Natural killer cell (primary cell): ENCODE measurements at regions not wholly inside any gene's neighbourhood (a gene's known extent, or its start where the extent isn't known, plus 50 kb on each side); places are given as distances from the start of the nearest gene placed in this dataset.

ENCODE experiments used
- ATAC-seq, 3 donors: fragments of 150-1000 bp in 2 of 3; fragments of 200-7000 bp in 1 of 3; cut with Tn5 transposase; 1 replicate in 1 of 3; 2 replicates in 2 of 3; pipeline ENCODE4 v1.10.0; 2021; ENCODE audit warnings: mild to moderate bottlenecking in 2 of 3, moderate library complexity in 2 of 3
- DNase-seq, 2 donors: peaks; one replicate each; pipeline versions ENCODE4 v3.0.0 to v3.0.0-alpha.2; 2013 to 2021; ENCODE audit warnings: mixed read lengths in 1 of 2
- H3K27ac ChIP-seq: one replicate; pipeline ENCODE4 v1.5.1; 2013; ENCODE audit warnings: mild to moderate bottlenecking, low read length
- H3K27me3 ChIP-seq: one replicate; pipeline ENCODE4 v1.6.1; 2013; ENCODE audit warnings: low read length; ENCODE audit not compliant: control insufficient read depth, insufficient read depth
- H3K36me3 ChIP-seq: one replicate; pipeline ENCODE4 v1.6.1; 2013; ENCODE audit warnings: low read length; ENCODE audit not compliant: control insufficient read depth, insufficient read depth
- H3K4me1 ChIP-seq: one replicate; pipeline ENCODE4 v1.6.1; 2013; ENCODE audit warnings: low read length; ENCODE audit not compliant: control insufficient read depth, insufficient read depth
- H3K4me3 ChIP-seq: one replicate; pipeline ENCODE4 v1.5.1; 2013; ENCODE audit warnings: low read length
- H3K9me3 ChIP-seq: one replicate; pipeline ENCODE4 v1.6.1; 2013; ENCODE audit warnings: low read length; ENCODE audit not compliant: control insufficient read depth, insufficient read depth
- H3K27ac Mint-ChIP-seq, 2 donors: one replicate each; pipeline ENCODE4 v1.8.0; 2022; ENCODE audit warnings: mild to moderate bottlenecking in 2 of 2, mixed read lengths in 2 of 2, moderate library complexity in 1 of 2
- H3K27me3 Mint-ChIP-seq, 2 donors: one replicate each; pipeline ENCODE4 v1.8.0; 2022; ENCODE audit warnings: low read depth in 2 of 2, mixed read lengths in 2 of 2
- H3K36me3 Mint-ChIP-seq: one replicate; pipeline ENCODE4 v1.8.0; 2022; ENCODE audit warnings: mixed read lengths
- H3K4me1 Mint-ChIP-seq, 2 donors: one replicate each; pipeline ENCODE4 v1.8.0; 2022; ENCODE audit warnings: mixed read lengths in 2 of 2
- H3K4me3 Mint-ChIP-seq: one replicate; pipeline ENCODE4 v1.8.0; 2022; ENCODE audit warnings: mild to moderate bottlenecking, moderate library complexity, mixed read lengths
- H3K9me3 Mint-ChIP-seq, 2 donors: one replicate each; pipeline ENCODE4 v1.8.0; 2022; ENCODE audit warnings: mixed read lengths in 2 of 2
- WGBS: methylation state at CpG from one replicate; pipeline ENCODE4 v1.1.7; 2013; ENCODE audit warnings: missing lambda C conversion rate; ENCODE audit not compliant: insufficient coverage; 5-methylcytosine and 5-hydroxymethylcytosine counted together
- intact Hi-C: fragments of 100-400 bp; cut with micrococcal nuclease; formaldehyde crosslinking; loops from one replicate; pipeline ENCODE4 v1.14.2; 2022
- TF ChIP-seq, protein P1 (sequence below): fragments of 200-600 bp; IDR thresholded peaks from one replicate; pipeline ENCODE4 v1.8.0; 2022; ENCODE audit warnings: antibody characterized with exemption

DNA sequence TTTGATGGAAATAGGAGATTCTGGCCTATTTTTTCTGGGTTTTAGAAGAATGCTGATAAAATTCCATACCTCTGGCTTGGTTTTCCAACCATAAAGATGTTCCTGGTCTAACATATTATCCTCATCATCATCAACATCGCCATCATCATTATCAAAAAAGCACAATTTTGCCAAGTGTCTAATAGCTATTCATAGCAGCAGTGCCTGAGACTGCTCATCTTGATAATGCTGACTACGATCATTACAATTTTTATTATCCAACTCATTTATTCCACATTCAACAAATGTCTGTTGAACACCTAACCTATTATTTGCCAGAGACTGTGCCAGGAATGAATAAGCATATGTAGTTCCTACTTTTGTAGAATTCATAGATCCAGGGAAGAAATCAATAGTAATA is 303.5 kb upstream of the GATB start:
- intact Hi-C loops = no loop called here
- H3K36me3 Mint-ChIP-seq = no peaks in the 10 kb centered on the region
- peaks cover 0 to 3% of the 10 kb centered on the region in 2 donors for H3K9me3 Mint-ChIP-seq
- TF ChIP-seq, protein P1, sequence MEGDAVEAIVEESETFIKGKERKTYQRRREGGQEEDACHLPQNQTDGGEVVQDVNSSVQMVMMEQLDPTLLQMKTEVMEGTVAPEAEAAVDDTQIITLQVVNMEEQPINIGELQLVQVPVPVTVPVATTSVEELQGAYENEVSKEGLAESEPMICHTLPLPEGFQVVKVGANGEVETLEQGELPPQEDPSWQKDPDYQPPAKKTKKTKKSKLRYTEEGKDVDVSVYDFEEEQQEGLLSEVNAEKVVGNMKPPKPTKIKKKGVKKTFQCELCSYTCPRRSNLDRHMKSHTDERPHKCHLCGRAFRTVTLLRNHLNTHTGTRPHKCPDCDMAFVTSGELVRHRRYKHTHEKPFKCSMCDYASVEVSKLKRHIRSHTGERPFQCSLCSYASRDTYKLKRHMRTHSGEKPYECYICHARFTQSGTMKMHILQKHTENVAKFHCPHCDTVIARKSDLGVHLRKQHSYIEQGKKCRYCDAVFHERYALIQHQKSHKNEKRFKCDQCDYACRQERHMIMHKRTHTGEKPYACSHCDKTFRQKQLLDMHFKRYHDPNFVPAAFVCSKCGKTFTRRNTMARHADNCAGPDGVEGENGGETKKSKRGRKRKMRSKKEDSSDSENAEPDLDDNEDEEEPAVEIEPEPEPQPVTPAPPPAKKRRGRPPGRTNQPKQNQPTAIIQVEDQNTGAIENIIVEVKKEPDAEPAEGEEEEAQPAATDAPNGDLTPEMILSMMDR = no peak
- Histone ChIP-seq H3K27ac (no peak overlapping the region), H3K36me3 (no peaks in the 10 kb centered on the region), H3K27me3 (no peaks in the 10 kb centered on the region), H3K4me3 (no peak overlapping the region), H3K4me1 (peaks cover 10% of the 10 kb centered on the region), H3K9me3 (no peaks in the 10 kb centered on the region)
- H3K27me3 Mint-ChIP-seq = peaks cover 5 to 9% of the 10 kb centered on the region in 2 donors
- peaks cover 33 to 35% of the 10 kb centered on the region in 2 donors for H3K4me1 Mint-ChIP-seq
- H3K4me3 Mint-ChIP-seq = no peak overlapping the region
- WGBS = 86% methylated on average over 2 of the region's 2 CpGs
- ATAC-seq (no peak), DNase-seq (no peak)
- H3K27ac Mint-ChIP-seq = no peak overlapping the region

DNA sequence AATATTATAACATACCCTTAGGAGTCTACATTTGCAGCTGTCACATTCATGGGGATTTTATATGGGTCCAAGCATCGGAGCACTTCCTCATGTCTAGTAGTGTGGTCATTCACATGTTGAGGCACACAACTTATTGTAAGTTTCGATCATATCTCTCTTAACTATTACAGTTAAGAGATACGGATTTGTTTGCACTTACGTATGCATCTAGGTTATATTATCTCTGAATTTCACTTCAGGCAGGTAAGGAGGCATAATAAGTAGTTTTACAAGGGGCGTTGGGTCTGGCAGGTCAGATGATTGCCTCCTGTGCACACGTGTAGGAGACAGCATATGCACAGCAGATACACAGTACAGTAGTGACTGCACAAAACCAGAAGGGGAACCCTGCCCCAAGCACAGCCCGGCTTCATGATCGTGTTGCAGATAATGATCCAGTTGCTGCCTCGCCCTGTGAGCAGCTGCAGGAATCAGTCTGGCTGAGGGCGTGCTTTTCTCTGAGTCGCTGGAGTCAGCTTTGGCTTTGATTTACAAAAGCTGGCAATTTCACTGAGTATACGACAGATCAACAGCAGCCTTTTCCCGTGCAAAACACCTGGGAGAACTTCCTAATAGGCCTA is 302.9 kb upstream of the GATB start:
- DNase-seq = peak in 1 of 2 donors; percentile 75

DNA sequence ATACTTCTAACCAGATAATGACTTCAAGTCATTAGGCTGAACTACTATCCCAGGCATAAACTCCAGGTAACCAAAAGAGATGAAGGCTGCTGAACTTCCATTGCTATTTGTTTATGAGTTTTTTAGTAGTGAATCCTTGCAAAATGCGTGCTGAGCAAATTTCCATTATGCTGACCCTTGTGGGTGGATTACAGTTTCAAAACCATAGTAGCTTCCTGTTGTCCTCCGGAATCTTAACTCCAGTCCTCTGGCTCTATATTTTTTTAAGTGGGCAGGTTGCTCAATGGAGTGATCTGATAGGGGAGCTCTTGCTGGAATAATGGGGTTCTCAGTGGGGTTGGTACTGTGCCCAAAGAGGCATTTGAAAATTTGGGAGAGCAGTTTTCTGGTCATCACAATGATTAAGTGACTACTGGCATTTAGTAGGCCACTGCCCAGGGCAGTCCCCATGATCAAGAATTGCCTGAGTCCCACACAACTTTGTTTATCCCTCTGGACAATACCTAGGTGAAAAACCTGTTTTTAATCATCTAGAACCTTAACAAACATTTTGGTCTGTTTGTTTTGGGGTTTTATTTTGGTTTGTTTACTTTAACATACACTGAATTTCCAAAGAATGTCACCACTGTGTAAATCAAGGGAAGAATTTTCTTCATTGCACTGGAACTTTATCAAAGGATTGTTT is 302.3 kb upstream of the GATB start:
- Histone ChIP-seq H3K27me3 (no peaks in the 10 kb centered on the region), H3K4me1 (peaks cover 10% of the 10 kb centered on the region), H3K9me3 (no peaks in the 10 kb centered on the region), H3K36me3 (no peaks in the 10 kb centered on the region), H3K27ac (no peak overlapping the region), H3K4me3 (no peak overlapping the region)
- TF ChIP-seq, protein P1 = no peak
- Mint-ChIP-seq H3K36me3 (no peaks in the 10 kb centered on the region), H3K4me1 (peaks cover 26 to 29% of the 10 kb centered on the region in 2 donors), H3K27ac (no peak overlapping the region), H3K27me3 (peaks cover 9 to 13% of the 10 kb centered on the region in 2 donors), H3K9me3 (peaks cover 0 to 3% of the 10 kb centered on the region in 2 donors), H3K4me3 (no peak overlapping the region)
- 81% methylated on average over 2 of the region's 2 CpGs for WGBS
- ATAC-seq (no peak), DNase-seq (no peak)
- intact Hi-C loops = no loop called here

More for the DNA sequence above, 302.9 kb upstream of the GATB start:
- Histone ChIP-seq H3K27me3 (no peaks in the 10 kb centered on the region), H3K4me3 (no peak overlapping the region), H3K4me1 (peaks cover 10% of the 10 kb centered on the region), H3K27ac (no peak overlapping the region), H3K36me3 (no peaks in the 10 kb centered on the region), H3K9me3 (no peaks in the 10 kb centered on the region)
- H3K9me3 Mint-ChIP-seq = peaks cover 0 to 3% of the 10 kb centered on the region in 2 donors
- H3K27ac Mint-ChIP-seq = no peak overlapping the region
- H3K4me3 Mint-ChIP-seq = no peak overlapping the region
- 43% methylated on average over 12 of the region's 13 CpGs for WGBS
- peaks cover 30 to 32% of the 10 kb centered on the region in 2 donors for H3K4me1 Mint-ChIP-seq
- peaks cover 9% of the 10 kb centered on the region in 2 donors for H3K27me3 Mint-ChIP-seq
- TF ChIP-seq, protein P1 = no peak
- no peaks in the 10 kb centered on the region for H3K36me3 Mint-ChIP-seq
- intact Hi-C loops = no loop called here
- ATAC-seq = peak; percentile 79 to 98 (median 82)
